SK-N-SH treated with all-trans-retinoic acid at 6 μM for 48 hours (cell line): ENCODE measurements at regions not wholly inside any gene's neighbourhood (a gene's known extent, or its start where the extent isn't known, plus 50 kb on each side); places are given as distances from the start of the nearest gene placed in this dataset.

Experiments used
- ARNTL ChIP-seq: fragments of 450-650 bp; formaldehyde crosslinking; IDR thresholded peaks from 2 replicates; pipeline ENCODE4 v1.5.0; 2020; ENCODE audit warnings: low read depth, mild to moderate bottlenecking, moderate library complexity, borderline replicate concordance
- TCF4 ChIP-seq: fragments of 250-450 bp; sonication (Bioruptor Pico); IDR thresholded peaks from 2 replicates; pipeline ENCODE4 v1.8.0; 2021; ENCODE audit warnings: mild to moderate bottlenecking, moderate library complexity, borderline replicate concordance
- TSHZ2 ChIP-seq: fragments of 250-450 bp; sonication (Bioruptor Pico); IDR thresholded peaks from 2 replicates; pipeline ENCODE4 v1.5.0; 2020; ENCODE audit warnings: mild to moderate bottlenecking, moderate library complexity
- ZC3H10 ChIP-seq: fragments of 250-450 bp; sonication (Bioruptor Pico); IDR thresholded peaks from 2 replicates; pipeline ENCODE4 v1.5.1; 2021; ENCODE audit warnings: mild to moderate bottlenecking, moderate library complexity
- ZNF565 ChIP-seq: fragments of 450-650 bp; formaldehyde crosslinking; conservative IDR thresholded peaks from 2 replicates; pipeline ENCODE4 v1.5.0; 2020; ENCODE audit warnings: low read depth, mild to moderate bottlenecking, moderate library complexity

GRCh38 chr9:17988489-17988888, 409.6 kb downstream of the SH3GL2 start:
- no peak for TF ChIP-seq TCF4
- no peak for TF ChIP-seq ZC3H10 (CRISPR knock-in tag)
- TF ChIP-seq ZNF565 (CRISPR knock-in tag), result no peak
- no peak for TF ChIP-seq ARNTL
- TF ChIP-seq TSHZ2 (CRISPR knock-in tag), result no peak
